HG03103 (cell line): ENCODE measurements at regions not wholly inside any gene's neighbourhood (a gene's known extent, or its start where the extent isn't known, plus 50 kb on each side); places are given as distances from the start of the nearest gene placed in this dataset.

Experiments
- ATAC-seq: cut with Tn5 transposase; IDR thresholded peaks from one replicate; pipeline ENCODE4 v1.9.1; 2021; ENCODE audit warnings: low read depth; ENCODE audit not compliant: unreplicated experiment

GRCh38 chr5:155193029-155193428 lies 179.5 kb downstream of the KIF4B start:
- no peak for ATAC-seq

- no peak for ATAC-seq
Measured at GRCh38 chr5:155193483-155194107, 180.0 kb downstream of the KIF4B start.

- no peak for ATAC-seq
Measured at GRCh38 chr5:155200608-155201007, 187.1 kb downstream of the KIF4B start.

- ATAC-seq: no peak
Measured at GRCh38 chr5:155211764-155212163, 198.2 kb downstream of the KIF4B start.

- ATAC-seq: no peak
Measured at GRCh38 chr5:155222393-155222792, 208.8 kb downstream of the KIF4B start.

GRCh38 chr5:155229135-155229534 lies 215.6 kb downstream of the KIF4B start:
- no peak for ATAC-seq

GRCh38 chr5:155239803-155240202 lies 226.2 kb downstream of the KIF4B start:
- ATAC-seq: no peak

GRCh38 chr5:155250596-155250995 lies 237.0 kb downstream of the KIF4B start:
- ATAC-seq: no peak

GRCh38 chr5:155252025-155252424 lies 238.5 kb downstream of the KIF4B start:
- no peak for ATAC-seq

- no peak for ATAC-seq
Measured at GRCh38 chr5:155252717-155253116, 239.2 kb downstream of the KIF4B start.

- ATAC-seq: no peak
Measured at GRCh38 chr5:155254399-155254798, 240.8 kb downstream of the KIF4B start.

GRCh38 chr5:155258161-155258560 lies 244.6 kb downstream of the KIF4B start:
- no peak for ATAC-seq

GRCh38 chr5:155259648-155260047 lies 246.1 kb downstream of the KIF4B start:
- no peak for ATAC-seq

- ATAC-seq: peak; percentile 62
Measured at GRCh38 chr5:155260798-155261197, 247.2 kb downstream of the KIF4B start.

GRCh38 chr5:155263381-155263780 lies 249.8 kb downstream of the KIF4B start:
- ATAC-seq: no peak

GRCh38 chr5:155264809-155265208 lies 251.3 kb downstream of the KIF4B start:
- ATAC-seq: no peak

- no peak for ATAC-seq
Measured at GRCh38 chr5:155268770-155269425, 255.3 kb downstream of the KIF4B start.

- ATAC-seq: no peak
Measured at GRCh38 chr5:155270725-155271124, 257.2 kb downstream of the KIF4B start.

GRCh38 chr5:155274484-155274883 lies 260.9 kb downstream of the KIF4B start:
- no peak for ATAC-seq

- no peak for ATAC-seq
Measured at GRCh38 chr5:155275222-155275621, 261.7 kb downstream of the KIF4B start.

- no peak for ATAC-seq
Measured at GRCh38 chr5:155276231-155276630, 262.7 kb downstream of the KIF4B start.

GRCh38 chr5:155278532-155278931 lies 265.0 kb downstream of the KIF4B start:
- no peak for ATAC-seq
